ENCODE measurements at regions not wholly inside any gene's neighbourhood (a gene's known extent, or its start where the extent isn't known, plus 50 kb on each side); places are given as distances from the start of the nearest gene placed in this dataset.

GRCh38 chr11:119831011-119831410, 102.0 kb upstream of the NECTIN1 start:
- peaks cover 0 to 56% (median 0%) of the 10 kb centered on the region in 4 donors for H3K27me3 ChIP-seq
- DNase-seq (ENCODE audit: extremely low spot score) = no peak
- intact Hi-C loops (cut with DNase I) = no loop called here

GRCh38 chr11:119830400-119830799, 101.4 kb upstream of the NECTIN1 start:
- Histone ChIP-seq H3K9me3 (peaks cover 0 to 6% (median 1%) of the 10 kb centered on the region in 4 donors), H3K36me3 (no peaks in the 10 kb centered on the region), H3K27ac (replicated peaks in 1 of 4) (no peak overlapping the region), H3K4me1 (peaks cover 0 to 8% (median 0%) of the 10 kb centered on the region in 4 donors), H3K4me3 (no peak overlapping the region), H3K27me3 (peaks cover 0 to 50% (median 0%) of the 10 kb centered on the region in 4 donors)
- WGBS = 93% methylated on average over 6 of the region's 6 CpGs
- intact Hi-C loops (cut with DNase I) = no loop called here
- TF ChIP-seq POLR2AphosphoS5 (IDR thresholded peaks at IDR 0.05) (no peak), EP300 (IDR thresholded peaks at IDR 0.05) (no peak), POLR2A (IDR thresholded peaks at IDR 0.05; ENCODE audit: low read depth) (no peak), CTCF (IDR thresholded peaks at IDR 0.05) (no peak)
- DNase-seq (ENCODE audit: extremely low spot score) = no peak

More at GRCh38 chr11:119831011-119831410, 102.0 kb upstream of the NECTIN1 start:
- no peaks in the 10 kb centered on the region for H3K36me3 ChIP-seq
- TF ChIP-seq POLR2A (IDR thresholded peaks at IDR 0.05; ENCODE audit: low read depth) = no peak
- no peak for TF ChIP-seq CTCF (IDR thresholded peaks at IDR 0.05)
- TF ChIP-seq EP300 (IDR thresholded peaks at IDR 0.05) = no peak
- TF ChIP-seq POLR2AphosphoS5 (IDR thresholded peaks at IDR 0.05) = no peak
- peaks cover 0 to 8% (median 0%) of the 10 kb centered on the region in 4 donors for H3K4me1 ChIP-seq
- WGBS = 77% methylated on average over 7 of the region's 7 CpGs
- H3K4me3 ChIP-seq = no peak overlapping the region
- peaks cover 0 to under 1% (median 0%) of the 10 kb centered on the region in 4 donors for H3K9me3 ChIP-seq
- H3K27ac ChIP-seq (replicated peaks in 1 of 4) = no peak overlapping the region

- no peak for DNase-seq (ENCODE audit: extremely low spot score)
- peaks cover 0 to 42% (median 0%) of the 10 kb centered on the region in 4 donors for H3K27me3 ChIP-seq
- TF ChIP-seq CTCF (IDR thresholded peaks at IDR 0.05) (no peak), EP300 (IDR thresholded peaks at IDR 0.05) (no peak), POLR2A (IDR thresholded peaks at IDR 0.05; ENCODE audit: low read depth) (no peak), POLR2AphosphoS5 (IDR thresholded peaks at IDR 0.05) (no peak)
- H3K9me3 ChIP-seq = peaks cover 0 to 8% (median 3%) of the 10 kb centered on the region in 4 donors
- WGBS = 77% methylated on average over 3 of the region's 3 CpGs
- intact Hi-C loops (cut with DNase I) = no loop called here
- H3K4me3 ChIP-seq = no peak overlapping the region
- no peaks in the 10 kb centered on the region for H3K36me3 ChIP-seq
- no peak overlapping the region for H3K27ac ChIP-seq (replicated peaks in 1 of 4)
- peaks cover 0 to 8% (median 0%) of the 10 kb centered on the region in 4 donors for H3K4me1 ChIP-seq
Observed at GRCh38 chr11:119829402-119829801, 100.4 kb upstream of the NECTIN1 start.

- no peak overlapping the region for H3K27ac ChIP-seq (replicated peaks in 1 of 4)
- intact Hi-C loops (cut with DNase I) = no loop called here
- peaks cover 0 to 8% (median 3%) of the 10 kb centered on the region in 4 donors for H3K9me3 ChIP-seq
- no peak for TF ChIP-seq EP300 (IDR thresholded peaks at IDR 0.05)
- no peak for TF ChIP-seq CTCF (IDR thresholded peaks at IDR 0.05)
- TF ChIP-seq POLR2AphosphoS5 (IDR thresholded peaks at IDR 0.05) = no peak
- TF ChIP-seq POLR2A (IDR thresholded peaks at IDR 0.05; ENCODE audit: low read depth) = no peak
- peaks cover 0 to 43% (median 0%) of the 10 kb centered on the region in 4 donors for H3K27me3 ChIP-seq
- H3K36me3 ChIP-seq = no peaks in the 10 kb centered on the region
- no peak overlapping the region for H3K4me3 ChIP-seq
- WGBS = 81% methylated on average over 2 of the region's 2 CpGs
- no peak for DNase-seq (ENCODE audit: extremely low spot score)
- peaks cover 0 to 8% (median 0%) of the 10 kb centered on the region in 4 donors for H3K4me1 ChIP-seq
Observed at GRCh38 chr11:119828819-119829218, 99.8 kb upstream of the NECTIN1 start.

GRCh38 chr11:119828006-119828405, 99.0 kb upstream of the NECTIN1 start:
- H3K36me3 ChIP-seq = no peaks in the 10 kb centered on the region
- DNase-seq (ENCODE audit: extremely low spot score) = no peak
- H3K27ac ChIP-seq (replicated peaks in 1 of 4) = no peak overlapping the region
- TF ChIP-seq POLR2A (IDR thresholded peaks at IDR 0.05; ENCODE audit: low read depth) (no peak), EP300 (IDR thresholded peaks at IDR 0.05) (no peak), POLR2AphosphoS5 (IDR thresholded peaks at IDR 0.05) (no peak), CTCF (IDR thresholded peaks at IDR 0.05) (no peak)
- WGBS = 84% methylated on average over 9 of the region's 9 CpGs
- H3K4me3 ChIP-seq = no peak overlapping the region
- peaks cover 0 to 38% (median 0%) of the 10 kb centered on the region in 4 donors for H3K27me3 ChIP-seq
- intact Hi-C loops (cut with DNase I) = no loop called here
- peaks cover 0 to 8% (median 3%) of the 10 kb centered on the region in 4 donors for H3K9me3 ChIP-seq
- peaks cover 0 to 8% (median 0%) of the 10 kb centered on the region in 4 donors for H3K4me1 ChIP-seq
